HG03060 (cell line): ENCODE measurements at regions not wholly inside any gene's neighbourhood (a gene's known extent, or its start where the extent isn't known, plus 50 kb on each side); places are given as distances from the start of the nearest gene placed in this dataset.
"Not testable (repeated sequence)": the region's sequence is repeated elsewhere in the genome, so short reads cannot be mapped to it uniquely, and the experiment has no call there.

Experiments
- ATAC-seq: cut with Tn5 transposase; IDR thresholded peaks from one replicate; pipeline ENCODE4 v1.9.1; 2021; ENCODE audit warnings: low read depth, moderate number of reproducible peaks; ENCODE audit not compliant: unreplicated experiment

- no peak for ATAC-seq
Measured at GRCh38 chr10:21368022-21368582, 157.4 kb downstream of the SKIDA1 start.

DNA sequence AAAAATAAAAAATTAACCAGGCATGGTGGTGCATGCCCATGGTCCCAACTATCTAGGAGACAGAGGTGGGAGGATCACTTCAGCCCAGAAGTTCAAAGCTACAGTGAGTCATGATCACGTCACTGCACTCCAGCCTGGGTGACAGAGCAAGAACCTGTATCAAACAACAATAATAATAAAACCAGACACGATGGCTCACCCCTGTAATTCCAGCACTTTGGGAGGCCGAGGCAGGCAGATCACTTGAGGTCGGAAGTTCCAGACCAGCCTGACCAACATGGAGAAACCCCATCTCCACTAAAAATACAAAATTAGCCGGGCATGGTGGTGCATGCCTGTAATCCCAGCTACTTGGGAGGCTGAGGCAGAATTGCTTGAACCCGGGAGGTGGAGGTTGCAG, 159.4 kb downstream of the SKIDA1 start:
- ATAC-seq, result not testable (repeated sequence)

DNA sequence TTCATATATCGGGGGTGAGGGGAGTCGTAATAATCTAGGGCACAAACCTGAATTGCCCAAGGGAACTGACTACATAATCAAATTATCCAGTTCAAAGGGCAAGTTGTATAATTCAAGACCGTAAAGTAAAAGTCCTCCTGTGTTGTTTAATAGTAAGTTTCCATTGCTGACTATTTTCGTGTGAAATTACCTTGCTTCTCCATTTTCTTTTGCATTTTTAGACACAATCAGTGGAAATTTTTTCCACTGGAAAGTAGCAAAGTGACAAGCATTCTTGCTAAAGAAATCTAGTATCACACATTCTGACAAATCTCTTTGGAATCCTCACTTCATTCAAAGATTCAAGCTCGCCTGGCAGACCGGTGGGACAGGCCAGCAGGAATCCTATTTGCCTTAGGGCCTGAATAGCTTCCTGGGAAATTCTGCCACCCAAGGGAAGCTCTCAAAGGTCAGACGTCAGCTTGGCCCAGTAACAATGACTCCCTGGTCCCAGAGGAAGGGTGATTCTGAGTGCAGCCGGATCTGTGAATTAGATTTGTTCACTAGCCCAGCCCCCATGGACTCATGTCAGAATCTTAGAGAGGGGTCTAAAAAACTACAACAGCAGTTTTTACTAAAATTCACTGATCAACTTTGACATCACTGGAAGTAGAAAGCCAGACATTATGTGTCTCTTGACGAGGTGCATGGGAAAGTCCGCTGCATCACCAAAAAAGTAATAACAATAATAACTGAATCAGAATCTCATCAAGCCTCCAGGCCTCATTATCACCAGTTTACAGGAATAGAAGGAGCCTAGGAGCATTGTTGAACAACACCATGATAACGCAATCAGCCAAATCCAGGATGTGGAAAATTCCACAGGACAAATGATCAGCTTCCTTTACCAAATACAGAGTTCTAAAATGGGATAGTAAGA, 161.0 kb downstream of the SKIDA1 start:
- no peak for ATAC-seq

DNA sequence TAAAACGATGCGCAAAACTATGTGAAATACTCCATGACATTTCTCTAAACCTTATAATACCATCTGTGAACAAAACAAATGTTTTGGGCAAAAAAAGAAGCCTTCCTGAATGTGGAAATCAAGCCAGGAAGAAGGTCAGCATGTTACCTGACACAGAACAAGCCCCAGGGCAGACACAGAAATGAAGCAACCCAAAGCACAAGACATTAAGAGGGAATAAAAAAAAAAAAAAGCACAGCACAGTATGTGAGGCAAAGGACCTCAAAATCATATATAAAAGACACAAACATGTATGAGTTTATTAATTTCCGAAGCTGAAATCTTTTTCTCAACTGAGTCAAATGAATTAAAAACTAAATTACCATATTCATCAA, 161.8 kb downstream of the SKIDA1 start:
- ATAC-seq, result no peak

DNA sequence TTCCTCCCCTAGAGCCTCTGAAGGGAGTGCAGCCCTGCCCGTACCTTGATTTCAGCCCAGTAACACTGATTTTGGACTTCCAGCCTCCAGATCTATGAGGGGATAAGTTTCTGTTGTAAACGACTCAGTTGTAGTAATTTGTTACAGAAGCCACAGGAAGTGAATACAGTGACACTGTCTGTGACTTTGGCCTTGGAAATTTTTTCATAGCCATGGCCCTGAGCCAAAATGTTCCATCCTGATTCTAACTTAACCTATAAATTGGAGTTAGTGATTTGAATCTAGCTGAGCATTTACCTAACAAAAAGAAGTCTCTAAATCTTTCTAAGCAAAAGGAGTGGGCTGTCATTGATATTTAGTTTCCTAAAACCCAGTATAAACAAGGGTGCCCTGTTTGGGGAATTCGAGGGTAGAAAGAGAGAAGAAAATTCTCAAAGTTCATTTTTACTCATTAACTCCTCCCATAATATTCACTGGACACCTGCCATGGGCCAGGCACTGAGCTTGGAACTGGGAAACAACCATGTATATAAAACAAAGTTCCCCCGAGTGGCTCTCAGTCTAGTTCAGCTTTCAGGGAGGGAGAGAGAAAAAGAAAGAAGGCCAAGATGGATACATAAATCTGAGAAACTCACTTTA, 162.3 kb downstream of the SKIDA1 start:
- no peak for ATAC-seq

DNA sequence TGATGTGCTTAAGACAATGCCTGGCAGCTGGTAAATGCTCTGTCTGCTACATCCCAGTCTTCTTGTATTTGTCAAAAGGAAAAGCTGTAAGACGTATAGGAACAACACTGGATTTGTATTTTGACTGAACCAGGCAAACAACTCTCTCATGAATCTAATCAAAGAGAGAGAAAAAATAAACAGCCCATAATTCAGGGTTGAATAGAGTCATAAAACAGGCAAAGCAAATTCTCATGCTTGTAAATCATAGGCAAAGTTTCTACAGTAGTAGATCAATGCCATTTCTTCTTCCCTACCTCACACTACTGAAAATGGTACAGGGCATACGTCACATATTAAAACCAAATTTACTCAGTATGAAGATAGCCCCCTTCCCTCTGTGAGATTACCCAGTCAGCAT, 166.3 kb downstream of the SKIDA1 start:
- no peak for ATAC-seq

DNA sequence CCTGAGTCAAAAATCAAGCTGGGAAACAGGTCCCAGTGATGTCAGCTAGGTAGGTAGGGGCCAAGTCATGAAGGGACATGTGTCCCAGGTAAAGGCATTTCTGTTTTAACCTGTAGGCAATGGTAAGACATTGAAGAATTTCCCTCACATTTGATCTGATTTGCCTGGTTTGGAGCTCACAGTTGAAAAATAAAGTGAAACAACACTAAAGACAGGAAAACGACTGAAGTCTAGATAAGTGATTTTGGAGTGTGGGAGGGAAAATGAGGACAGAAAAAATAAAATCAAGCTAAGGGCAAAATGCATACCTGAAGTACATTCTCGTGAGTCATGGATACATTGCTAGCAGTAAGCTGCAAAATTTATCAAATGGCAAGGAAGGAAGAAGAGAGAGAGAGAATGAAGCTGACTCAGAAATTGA, 169.9 kb downstream of the SKIDA1 start:
- ATAC-seq, result no peak

DNA sequence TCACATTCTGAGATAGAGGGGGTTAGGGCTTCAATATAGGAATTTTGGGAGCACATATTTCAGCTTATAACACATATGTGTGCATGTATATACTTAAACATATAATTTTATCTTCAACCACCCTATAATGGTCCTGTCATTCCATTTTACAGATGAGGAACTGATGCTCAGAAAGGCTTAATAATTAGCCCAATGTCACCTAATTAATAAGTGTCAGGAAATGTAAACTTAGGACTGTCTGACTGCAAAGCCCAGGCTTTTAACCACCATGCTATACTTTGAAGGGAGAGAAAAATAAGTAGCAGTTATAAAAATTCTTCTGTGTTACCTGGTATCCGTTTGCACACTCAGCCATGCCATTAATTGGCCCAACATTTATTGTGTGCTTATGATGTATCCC, 172.6 kb downstream of the SKIDA1 start:
- no peak for ATAC-seq

- ATAC-seq, result not testable (repeated sequence)
Measured at GRCh38 chr10:21351594-21351993, 173.9 kb downstream of the SKIDA1 start.

DNA sequence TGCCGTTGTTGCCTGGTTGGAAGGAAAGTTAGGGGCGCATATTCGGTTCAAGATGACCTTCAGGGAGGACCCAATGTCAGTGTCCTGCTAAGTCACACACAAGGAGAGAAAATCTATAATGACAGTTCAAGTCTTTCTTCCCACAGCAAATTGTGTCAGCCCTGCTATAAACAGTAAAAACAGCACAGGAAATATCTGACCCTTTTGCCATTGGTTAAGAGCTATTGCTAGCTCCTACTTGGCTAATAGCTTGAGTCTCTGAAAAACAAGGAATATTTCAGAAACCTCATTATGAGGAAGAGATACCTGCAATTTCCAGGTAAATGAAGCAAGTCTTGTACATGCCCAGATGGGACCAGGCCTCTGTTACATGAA, 175.6 kb downstream of the SKIDA1 start:
- no peak for ATAC-seq

- no peak for ATAC-seq
Measured at GRCh38 chr10:21347785-21348170, 177.7 kb downstream of the SKIDA1 start.

DNA sequence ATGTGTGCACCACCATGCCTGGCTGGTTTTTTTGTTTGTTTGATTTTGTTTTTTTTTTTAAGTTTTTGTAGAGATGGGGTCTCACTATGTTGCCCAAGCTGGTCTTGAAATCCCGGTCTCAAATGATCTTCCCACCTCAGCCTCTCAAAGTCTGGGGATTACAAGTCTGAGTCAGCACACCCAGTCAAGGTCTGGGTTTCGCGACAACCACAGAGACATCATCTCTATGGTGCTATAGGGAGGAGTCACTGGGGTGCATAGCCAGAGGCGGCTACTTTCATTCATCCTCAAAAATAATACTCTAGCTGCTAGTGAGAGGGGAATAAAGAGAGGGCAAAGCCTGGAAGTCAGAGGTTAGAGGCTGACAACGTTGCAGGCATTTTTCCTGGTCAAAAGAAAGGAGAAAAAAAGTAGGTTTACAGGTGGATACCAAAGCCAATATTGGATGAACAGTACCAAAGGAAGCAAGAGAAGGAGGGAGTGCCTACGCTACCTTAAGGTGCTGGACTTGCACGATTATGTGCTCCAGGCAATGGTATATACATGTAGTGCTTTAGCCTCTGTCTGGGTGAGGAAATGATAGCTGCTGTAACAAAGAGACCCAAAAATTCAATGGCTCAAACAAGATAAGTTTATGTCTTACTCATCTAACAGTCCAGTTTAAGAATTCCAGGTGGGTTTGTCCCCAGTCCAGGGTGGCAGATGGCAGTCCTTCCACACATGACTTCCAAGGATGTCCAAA, 178.3 kb downstream of the SKIDA1 start:
- no peak for ATAC-seq

GRCh38 chr10:21343087-21343486, 182.4 kb downstream of the SKIDA1 start:
- ATAC-seq, result no peak

DNA sequence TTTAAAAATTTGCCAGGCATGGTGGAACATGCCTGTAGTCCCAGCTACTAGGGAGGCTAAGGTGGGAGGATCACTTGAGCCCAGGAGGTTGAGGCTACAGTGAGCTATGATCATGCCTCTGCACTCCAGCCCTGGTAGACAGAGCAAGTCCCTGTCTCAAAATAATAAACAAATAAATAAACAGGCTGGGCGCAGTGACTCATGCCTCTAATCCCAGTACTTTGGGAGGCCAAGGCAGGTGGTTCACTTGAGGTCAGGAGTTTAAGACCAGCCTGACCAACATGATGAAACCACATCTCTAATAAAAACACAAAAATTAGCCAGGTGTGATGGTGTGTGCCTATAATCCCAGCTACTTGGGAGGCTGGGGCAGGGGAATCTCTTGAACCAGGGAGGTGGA, 183.0 kb downstream of the SKIDA1 start:
- ATAC-seq, result not testable (repeated sequence)

GRCh38 chr10:21340331-21340730, 185.2 kb downstream of the SKIDA1 start:
- no peak for ATAC-seq

- ATAC-seq, result no peak
Measured at GRCh38 chr10:21337171-21337792, 188.2 kb downstream of the SKIDA1 start.

- ATAC-seq, result no peak
Measured at GRCh38 chr10:21336476-21337170, 188.9 kb downstream of the SKIDA1 start.

DNA sequence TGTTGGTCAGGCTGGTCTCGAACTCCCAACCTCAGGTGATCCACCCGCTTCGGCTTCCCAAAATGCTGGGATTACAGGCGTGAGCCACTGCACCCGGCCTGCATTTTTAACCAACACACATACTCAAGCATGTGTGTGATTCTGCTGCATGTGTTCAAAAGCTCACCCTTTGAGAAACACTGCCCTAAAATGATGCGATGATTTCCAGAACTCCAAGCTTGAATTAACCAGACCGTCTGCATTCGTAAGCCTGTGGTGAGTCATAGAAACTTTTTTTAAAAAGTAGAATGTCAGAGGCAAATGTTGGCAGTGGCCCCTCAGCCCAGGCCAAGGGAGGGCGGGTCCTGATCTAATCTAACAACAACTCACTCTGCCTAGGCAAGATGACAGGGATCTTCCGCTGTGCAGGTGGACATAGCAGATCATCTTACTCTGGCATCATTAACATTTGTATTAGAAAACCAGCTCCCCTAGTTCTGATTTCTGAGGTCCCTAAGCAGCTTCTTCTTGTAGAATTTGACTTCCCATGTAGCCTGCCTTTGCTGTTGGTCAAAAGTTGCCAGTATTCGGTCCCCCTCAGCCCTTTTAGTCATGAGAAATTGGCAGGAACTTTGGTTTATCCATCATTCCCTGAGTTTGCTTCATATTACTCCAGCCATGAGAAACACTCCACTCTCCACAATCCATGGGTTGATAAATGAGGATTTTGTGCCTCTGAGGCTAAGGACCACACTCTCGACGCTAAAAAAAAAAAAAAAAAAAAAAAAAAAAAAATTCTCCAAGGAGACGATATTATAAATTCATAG, 190.4 kb downstream of the SKIDA1 start:
- ATAC-seq, result no peak

DNA sequence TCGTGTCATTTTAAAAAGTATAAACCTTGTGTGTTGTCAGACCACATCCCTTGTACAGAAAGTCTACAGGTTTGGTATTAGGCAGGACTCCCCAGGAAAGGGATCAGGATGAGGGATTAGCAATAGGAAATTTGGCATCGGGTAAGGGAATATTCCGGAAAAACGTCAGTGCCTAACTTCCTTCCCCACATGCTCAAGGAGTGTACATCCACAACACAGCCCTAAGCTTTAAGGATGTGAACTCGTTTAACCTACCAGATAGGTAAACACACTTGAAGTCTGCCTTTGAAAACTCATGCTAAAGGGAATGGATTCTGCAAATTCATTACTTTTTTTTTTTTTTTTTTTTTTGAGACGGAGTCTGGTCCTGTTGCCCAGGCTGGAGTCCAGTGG, 194.9 kb downstream of the SKIDA1 start:
- no peak for ATAC-seq
